GM21529 (cell line): ENCODE measurements at regions not wholly inside any gene's neighbourhood (a gene's known extent, or its start where the extent isn't known, plus 50 kb on each side); places are given as distances from the start of the nearest gene placed in this dataset.
A peak's percentile ranks its signal among the peaks of the same experiment; 100 is the strongest.

ENCODE experiments used
- ATAC-seq: cut with Tn5 transposase; IDR thresholded peaks from one replicate; pipeline ENCODE4 v1.9.1; 2021; ENCODE audit not compliant: unreplicated experiment

- ATAC-seq = no peak
Observed at GRCh38 chr14:101705733-101706508, 55.6 kb upstream of the PPP2R5C start.

GRCh38 chr14:101706509-101707067 is 54.9 kb upstream of the PPP2R5C start:
- ATAC-seq = no peak

GRCh38 chr14:101707068-101707842 is 54.3 kb upstream of the PPP2R5C start:
- ATAC-seq = peak; percentile 53

GRCh38 chr14:101707863-101708620 is 53.5 kb upstream of the PPP2R5C start:
- ATAC-seq = no peak

GRCh38 chr14:101708853-101709532 is 52.5 kb upstream of the PPP2R5C start:
- ATAC-seq = no peak

- no peak for ATAC-seq
Observed at GRCh38 chr14:101709533-101709881, 52.0 kb upstream of the PPP2R5C start.

- ATAC-seq = no peak
Observed at GRCh38 chr14:101709962-101710931, 51.3 kb upstream of the PPP2R5C start.

- no peak for ATAC-seq
Observed at GRCh38 chr14:101711041-101711856, 50.3 kb upstream of the PPP2R5C start.
